MM.1S (cell line): ENCODE measurements at regions not wholly inside any gene's neighbourhood (a gene's known extent, or its start where the extent isn't known, plus 50 kb on each side); places are given as distances from the start of the nearest gene placed in this dataset.
"Not testable (repeated sequence)": the region's sequence is repeated elsewhere in the genome, so short reads cannot be mapped to it uniquely, and the experiment has no call there.

ENCODE experiments used
- CTCF ChIP-seq: fragments of 300-600 bp; sonication (generic); IDR thresholded peaks from 2 replicates; pipeline ENCODE4 v1.5.1; 2016; ENCODE audit warnings: antibody characterized with exemption, low read length, mixed read lengths
- EZH2 ChIP-seq: fragments of 300-600 bp; sonication (generic); optimal IDR thresholded peaks from 2 replicates; pipeline ENCODE3; 2017; ENCODE audit warnings: low read depth, mild to moderate bottlenecking, antibody characterized with exemption, low read length, mixed read lengths
- EZH2phosphoT487 ChIP-seq: fragments of 300-600 bp; sonication (generic); IDR thresholded peaks from 2 replicates; pipeline ENCODE4 v1.6.1; 2018; ENCODE audit warnings: antibody characterized with exemption, low read length

DNA sequence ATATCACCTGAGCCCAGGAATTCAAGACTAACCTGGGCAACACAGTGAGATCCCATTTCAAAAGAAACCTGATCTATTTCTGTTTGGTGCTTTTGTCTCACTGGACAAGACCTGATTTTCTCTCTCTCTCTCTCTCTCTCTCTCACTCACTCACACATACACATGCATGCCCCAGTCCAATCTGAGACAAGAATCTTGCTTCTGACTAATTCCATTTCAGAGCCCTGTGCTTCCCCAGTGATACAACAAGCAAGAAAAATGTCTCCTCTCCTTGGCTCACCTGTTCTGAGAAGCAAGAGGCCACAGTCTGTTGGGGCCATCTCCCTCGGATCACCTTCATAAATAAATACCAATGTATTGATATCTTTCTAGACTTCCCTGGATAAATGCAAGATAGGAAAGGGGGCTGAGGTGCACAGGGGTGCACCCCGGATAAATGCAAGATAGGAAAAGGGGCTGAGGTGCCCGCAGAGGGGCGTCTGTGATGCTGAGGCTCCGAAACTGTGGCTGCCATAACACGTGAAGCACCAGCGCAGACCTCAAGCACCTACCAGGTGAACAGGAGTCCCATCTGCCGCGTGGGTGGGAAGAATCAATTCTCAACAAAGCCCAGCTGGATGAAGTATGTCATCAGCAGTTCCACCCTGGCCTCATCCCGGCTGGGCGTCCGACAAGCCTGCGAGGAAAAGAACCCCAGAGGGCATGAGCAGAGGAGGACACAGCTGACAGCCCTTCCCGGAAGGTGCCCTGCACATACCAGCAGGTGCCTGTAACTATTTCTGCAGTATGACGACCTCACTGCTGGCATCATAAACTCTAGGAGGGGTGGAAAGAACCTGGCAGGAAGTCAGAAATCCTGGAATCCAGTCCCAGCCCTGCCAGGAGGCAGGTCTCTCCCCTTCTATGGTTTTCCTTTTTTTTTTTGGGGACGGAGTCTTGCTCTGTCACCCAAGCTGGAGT, 280.0 kb downstream of the GOLGA6L6 start:
- TF ChIP-seq CTCF, EZH2phosphoT487, EZH2: not testable (repeated sequence)
